ENCODE measurements at regions not wholly inside any gene's neighbourhood (a gene's known extent, or its start where the extent isn't known, plus 50 kb on each side); places are given as distances from the start of the nearest gene placed in this dataset.

DNA sequence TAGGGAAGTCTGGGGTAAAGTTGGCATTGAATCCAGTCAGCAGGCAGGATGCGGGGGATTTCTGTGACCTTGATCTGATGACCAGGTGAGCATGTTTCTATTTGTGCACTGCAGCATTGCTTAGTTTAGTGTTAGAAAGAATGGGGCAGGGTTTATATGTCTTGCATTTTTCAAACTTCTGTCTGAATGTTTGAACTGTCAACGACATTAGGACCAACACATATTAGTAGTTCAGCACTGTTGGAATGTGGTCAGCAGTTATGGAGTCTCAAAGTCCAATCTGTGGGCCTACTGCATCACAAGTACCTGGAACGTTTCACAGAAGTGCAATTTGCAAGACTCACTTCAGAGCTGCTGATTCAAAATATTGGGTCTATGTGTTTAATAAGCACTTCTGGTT lies 276.6 kb upstream of the BMP2 start:
- DNase-seq (ENCODE audit: low read depth), result no peak

DNA sequence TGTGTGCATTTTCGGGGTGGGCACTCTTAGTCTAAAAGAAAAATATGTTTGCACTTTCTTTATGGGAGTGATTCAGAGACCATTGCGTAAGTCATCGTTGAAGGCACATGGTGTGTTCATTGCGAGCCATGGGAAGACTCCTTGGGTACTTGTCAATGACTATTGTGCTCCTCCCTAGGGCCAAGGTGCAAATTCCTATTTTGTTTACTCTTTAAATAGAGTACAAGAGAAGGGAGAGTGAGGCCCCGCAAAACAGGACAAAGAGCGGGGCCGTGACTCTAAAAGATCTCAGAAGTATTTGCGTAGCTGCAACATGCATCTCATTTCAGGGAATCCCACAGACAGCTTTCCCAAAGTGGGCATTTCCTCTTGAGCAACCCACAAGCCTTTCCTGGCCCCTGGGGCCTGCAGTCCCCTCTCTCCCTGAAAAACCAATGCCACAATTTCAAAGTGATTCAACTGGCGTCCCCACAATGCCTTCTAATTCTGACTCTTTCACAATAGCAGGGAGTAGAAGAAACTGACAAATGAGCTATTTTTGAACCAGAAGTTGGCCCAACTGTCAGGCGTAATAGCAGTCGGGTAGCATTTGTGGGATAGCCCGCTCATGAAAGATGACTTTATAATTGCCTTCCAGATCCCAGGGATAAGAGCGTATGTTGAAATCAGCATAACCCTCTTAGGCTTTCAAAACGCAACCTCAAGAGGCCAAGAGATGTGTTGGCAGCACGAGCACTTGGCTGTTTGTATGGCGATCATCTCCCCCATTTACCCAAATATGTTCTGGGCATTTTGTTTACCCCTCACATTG lies 277.9 kb upstream of the BMP2 start:
- no peak for DNase-seq (ENCODE audit: low read depth)

DNA sequence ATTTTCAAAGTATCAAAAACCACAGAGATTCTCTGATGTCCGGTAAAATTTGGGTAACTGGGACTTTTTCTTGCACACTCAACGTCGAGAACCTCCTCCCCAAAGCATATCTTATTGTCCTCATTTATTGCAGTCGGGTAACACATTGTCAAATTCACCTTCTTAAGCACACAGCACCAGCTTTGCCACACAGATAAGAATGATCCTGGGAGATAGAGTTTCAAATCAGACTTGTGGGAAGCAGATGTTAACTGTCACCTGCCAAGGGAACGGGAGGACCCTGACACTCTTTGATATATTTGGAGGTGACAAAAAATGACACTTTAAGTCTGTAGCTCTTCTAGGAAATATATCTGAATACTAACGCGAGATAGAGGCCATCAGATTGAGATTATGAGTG lies 282.1 kb upstream of the BMP2 start:
- no peak for DNase-seq (ENCODE audit: low read depth)

DNA sequence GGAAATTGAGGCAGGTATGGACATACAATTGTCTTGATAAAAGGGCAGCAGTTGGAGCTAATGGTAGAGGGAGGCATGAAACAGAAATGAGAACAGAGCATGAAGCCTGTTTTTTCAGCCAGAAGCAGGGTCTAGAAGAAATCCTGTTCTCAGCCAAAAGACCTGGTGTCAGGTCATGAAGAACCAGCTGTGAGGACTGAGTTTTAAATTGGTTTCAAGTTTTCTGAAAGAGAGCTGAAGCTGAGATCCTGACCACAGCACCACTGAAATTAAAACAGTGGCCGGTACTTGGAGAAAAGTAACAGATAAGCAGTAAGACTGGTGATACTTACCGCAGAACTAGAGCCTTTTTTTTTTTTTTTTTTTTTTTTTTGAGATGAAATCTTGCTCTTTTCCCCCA lies 283.8 kb upstream of the BMP2 start:
- no peak for DNase-seq (ENCODE audit: low read depth)

DNA sequence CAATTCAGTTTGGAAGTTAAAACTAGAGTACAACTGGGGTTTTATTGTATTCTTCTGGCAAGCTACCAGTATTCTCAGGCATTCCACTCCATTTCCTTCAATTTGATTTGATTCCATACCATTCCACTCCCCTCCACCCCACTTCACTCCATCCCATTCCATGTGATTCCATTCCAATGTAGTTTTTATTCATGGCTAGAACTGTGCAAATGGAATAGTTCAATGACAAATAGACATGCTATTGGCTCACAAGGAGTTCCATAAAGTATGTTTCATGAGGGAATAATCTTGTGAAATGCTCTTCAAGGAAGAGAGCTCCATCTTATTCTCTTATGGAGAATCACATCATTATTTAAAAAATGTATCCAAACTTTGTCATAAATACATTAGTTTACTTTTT lies 285.0 kb upstream of the BMP2 start:
- DNase-seq (ENCODE audit: low read depth), result no peak

DNA sequence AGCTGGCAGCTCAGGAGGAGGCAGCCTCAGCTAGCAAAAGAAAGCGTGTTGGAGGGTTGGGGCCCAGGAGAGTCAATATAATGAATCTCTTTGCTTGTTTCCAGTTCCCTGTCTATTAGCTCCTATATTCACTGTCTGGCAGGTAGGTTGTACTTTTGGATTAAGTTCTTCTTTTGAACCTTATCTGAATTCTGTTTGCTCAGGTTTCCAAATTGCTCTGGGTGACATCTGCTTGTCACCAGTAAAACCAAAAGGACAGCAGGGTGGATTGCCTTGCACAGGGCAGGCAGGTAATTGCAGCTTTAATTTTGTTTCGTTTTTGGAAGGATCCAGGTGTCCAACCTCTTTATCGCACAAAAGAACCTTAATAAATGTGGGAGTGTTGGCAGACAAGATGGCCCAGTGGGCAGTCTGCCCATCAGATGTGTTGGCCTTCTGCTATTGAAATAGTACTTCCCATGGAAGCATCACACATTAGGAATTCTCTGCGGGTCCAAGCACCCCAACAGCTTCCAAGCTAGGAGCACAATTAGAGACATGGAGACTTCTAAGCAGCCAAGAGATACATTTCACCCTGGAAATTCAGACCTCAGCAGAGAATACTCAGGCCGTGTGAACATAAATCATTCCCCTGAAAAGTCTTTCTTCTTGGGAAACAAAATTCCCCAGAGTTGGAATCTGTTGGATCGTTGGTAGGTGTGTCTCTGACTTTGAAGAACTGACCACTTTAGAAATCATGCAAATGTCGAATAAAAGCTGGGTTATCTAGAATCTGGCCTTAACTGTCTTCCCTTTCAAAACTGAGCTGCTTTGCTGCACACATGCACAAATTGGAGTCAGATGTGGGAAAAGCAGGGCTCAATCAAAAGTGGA lies 286.9 kb upstream of the BMP2 start:
- DNase-seq (ENCODE audit: low read depth), result no peak

DNA sequence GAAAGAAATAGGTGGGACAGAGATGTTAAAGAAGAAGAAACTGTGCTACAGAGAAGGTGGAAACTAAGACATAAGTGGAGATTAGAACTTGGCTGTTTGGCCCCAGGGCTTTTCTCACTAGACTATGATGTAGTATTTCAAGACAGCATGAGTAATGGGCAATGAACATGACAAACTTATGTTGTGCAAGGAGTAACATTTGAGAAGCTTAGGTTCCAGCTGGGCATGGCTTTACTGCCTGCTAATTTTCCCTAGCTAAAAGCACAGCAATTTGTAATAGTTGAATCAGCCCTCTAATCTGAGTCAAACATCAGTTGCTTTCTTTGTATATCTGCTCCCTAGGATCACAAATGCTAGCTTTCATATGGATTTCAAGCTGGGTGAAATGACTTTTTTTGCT lies 294.3 kb upstream of the BMP2 start:
- DNase-seq (ENCODE audit: low read depth), result peak; percentile 19

DNA sequence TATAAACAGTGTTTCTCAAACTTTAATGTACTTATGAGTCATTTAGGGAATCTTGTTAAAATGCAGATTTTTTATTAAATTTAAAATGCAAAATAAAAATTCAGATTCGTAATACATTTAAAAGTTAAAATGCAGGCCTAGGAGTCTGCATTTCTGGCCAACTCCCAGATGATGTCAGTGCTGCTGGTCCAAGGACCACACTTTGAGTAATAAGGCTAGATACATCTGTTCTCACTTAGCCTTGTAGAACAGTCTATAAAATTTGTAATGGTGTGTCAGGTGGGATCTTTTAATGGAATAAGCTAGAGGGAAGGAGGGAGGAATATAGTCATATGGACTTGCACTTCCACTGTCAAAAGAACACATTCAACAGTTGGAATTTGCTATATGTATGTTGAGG lies 295.6 kb upstream of the BMP2 start:
- no peak for DNase-seq (ENCODE audit: low read depth)

DNA sequence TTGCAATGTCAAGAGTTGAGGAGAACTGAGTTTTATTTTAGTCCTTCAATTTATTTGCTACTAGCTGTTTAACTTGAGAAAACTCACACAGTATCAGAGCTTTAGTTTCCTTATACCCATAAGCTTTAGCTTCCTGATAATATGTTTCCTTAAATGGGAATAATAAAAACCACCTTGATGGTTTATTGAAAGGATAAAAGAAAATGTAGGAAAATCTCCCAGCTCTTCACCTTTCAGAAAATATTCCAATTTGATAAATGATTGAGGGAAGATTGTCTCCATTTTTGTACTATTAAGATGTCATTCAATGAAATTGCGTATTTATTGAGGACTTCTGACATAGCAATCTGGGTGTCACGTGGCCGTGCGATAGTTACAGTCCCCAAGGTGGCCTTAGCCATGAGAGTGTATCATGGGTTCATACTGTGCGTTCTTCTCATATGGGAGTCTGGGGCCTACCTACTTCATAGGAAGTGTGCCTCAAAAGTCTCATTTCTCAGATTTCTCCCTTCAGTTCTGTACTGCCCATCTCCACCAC lies 296.3 kb upstream of the BMP2 start:
- DNase-seq (ENCODE audit: low read depth), result no peak

DNA sequence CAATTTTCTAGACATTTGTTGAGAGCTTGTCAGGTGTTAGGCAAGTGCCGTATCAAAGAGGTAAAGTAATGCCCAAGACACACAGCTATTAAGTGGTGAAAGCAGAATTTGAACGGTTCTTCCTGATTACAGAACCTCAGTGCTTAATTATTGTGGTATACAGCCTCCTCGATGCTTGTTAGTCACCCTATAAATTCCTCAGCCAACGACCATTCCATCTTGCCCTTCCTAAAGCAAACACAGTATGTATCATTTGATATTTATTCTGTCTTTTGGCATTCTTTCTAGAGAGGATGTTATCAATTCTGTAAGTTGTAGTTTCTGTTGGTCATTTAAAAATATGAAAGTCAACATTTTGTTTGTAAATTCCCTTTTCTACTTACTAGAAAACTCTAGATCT lies 297.8 kb upstream of the BMP2 start:
- DNase-seq (ENCODE audit: low read depth), result no peak

DNA sequence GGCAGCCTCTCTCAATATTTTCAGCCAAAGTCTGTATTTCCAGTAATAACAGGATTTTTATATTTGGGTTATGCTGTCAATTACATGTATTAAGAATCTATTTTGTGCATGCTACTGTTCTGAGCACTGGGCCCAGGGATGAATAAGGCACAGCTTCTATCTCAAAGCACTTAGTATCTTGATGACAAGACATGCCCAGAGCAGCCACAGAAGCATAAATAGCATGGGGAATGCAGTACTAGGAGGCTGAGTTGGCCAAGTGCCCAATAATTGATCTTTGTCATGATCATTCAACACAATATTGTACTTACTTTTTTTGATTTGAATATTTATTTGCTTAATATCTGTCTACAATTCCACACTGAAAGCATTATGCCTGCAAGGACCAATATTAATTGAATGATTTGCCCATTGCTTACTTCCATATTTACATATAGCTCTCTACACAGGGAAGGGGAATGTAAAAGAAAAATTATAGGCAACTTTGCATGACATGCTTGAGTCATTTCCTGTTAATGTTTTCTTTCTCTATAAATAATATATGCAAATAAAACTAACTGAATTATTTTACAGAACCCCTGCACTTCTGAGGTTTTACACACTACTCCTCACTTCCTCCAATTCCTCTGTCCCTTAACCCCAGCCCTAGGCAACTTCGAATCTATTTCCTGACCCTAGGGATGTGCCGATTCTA lies 298.9 kb upstream of the BMP2 start:
- DNase-seq (ENCODE audit: low read depth), result no peak

DNA sequence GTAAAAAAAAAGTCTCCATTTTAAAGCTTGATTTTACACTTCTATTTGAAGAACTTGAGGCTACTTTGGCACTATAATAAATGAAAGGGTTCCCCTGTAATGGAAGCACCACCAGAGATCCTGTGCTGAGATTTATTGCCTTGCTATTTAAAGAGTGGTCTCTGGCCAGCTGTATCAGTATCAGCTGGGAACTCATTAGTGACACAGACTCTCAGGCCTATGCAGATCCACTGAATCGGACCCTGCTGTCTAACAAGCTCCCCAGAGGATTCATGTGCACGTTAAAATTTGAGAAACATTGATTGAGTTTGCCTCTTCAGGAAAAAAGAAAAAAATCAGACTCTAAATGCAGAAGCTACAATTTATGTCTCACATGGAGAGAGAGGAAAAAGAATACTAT lies 299.9 kb upstream of the BMP2 start:
- no peak for DNase-seq (ENCODE audit: low read depth)

DNA sequence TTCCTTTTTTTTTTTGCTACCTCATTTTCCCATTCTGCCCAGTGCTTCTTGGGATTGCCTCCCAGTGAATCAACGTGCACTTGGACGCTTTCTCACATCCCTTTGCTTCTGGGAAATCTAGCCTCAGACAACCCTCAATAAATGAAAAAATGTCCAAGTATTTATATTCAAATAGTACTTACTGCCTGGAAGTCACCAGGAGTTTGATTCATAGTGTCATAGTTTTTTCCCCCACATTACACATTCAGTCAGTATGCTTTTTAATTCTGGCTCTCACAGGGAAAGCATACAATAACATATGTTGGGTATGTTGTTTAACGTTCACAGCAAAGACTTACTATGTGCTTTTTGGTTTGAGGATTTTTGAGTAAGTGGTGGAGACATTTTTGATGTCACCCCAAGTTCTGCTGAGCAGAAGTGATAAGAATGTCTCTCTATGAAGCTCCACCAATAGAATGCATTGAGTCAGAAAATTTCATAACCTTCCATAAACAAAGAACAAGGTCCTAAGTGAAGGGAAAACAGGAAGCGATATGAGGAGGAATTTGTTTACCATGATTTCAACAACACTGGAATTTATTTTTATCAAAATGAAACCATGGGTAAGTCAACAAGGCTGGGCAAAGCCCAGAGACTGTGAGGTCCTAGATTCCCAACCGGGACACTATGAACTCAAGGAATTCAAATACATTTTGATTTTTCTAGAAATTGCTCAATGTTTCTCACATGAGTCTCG lies 301.2 kb upstream of the BMP2 start:
- DNase-seq (ENCODE audit: low read depth), result peak; percentile 49

DNA sequence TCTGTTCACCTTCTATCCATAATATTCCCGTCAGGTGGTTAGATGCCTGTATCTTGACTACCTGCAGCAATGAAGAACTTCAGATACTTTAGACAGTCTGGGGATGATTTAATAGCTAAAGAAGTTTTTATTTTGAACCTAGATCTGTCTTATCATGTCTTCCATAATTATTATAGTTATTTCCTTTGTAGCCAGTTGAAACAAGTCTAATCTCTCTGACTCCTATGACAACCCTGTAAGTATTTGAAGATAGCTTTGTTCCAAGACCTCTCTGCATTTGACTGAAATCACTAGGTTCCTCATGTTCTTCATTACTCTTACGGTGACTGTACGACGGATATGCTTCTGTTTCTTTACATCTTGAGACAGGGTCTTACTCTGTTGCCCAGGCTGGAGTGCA lies 316.6 kb upstream of the BMP2 start:
- no peak for DNase-seq (ENCODE audit: low read depth)

DNA sequence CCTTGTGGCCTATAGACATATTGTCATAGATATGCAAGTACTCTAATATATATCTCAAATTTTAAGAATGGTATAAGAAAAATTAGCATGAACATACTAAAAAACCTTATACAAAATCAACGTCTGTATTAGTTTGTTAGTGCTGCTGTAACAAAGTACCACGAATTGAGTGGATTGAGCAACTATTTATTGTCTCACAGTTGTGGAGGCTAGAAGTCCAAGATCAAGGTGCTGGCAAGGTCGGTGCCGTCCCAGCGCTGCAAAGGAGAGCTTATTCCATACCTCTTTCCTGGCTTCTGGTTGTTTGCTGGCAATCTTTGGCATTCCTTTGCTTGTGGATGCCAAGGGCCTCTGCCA lies 317.6 kb upstream of the FERMT1 start:
- no peak for DNase-seq (ENCODE audit: low read depth)

DNA sequence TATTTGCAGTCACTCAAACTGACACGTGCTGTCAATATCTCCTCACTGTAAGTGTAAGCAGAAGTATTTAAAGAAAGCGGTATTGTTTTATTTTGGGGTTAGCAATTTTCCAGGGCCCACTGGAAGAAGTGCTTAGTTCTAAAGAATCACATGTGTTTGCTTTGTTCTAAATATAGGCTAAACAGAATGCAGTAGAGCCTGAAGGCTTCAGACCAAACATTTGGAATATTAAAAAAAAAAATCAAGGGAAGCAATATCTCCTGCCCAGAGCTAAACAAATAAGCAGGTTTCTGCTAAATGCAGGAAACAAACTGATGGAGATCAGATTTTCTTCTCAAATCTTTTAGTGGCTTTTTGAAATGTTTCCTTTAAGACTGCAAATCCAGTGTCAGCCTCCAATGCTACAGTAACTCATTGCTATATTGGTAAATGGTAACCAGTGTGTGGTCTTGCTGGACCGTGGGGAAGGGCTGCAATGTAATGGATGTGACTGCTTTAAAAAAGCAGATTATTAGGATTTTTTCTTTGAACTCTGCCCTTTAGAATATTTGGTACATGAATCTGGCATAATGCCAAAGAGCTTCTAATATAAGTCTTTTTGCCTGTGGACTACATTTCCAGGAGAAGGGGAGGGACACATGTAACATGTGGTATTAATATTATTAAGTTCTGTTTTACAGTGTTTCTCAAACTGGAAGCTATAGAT lies 317.1 kb upstream of the FERMT1 start:
- no peak for DNase-seq (ENCODE audit: low read depth)

DNA sequence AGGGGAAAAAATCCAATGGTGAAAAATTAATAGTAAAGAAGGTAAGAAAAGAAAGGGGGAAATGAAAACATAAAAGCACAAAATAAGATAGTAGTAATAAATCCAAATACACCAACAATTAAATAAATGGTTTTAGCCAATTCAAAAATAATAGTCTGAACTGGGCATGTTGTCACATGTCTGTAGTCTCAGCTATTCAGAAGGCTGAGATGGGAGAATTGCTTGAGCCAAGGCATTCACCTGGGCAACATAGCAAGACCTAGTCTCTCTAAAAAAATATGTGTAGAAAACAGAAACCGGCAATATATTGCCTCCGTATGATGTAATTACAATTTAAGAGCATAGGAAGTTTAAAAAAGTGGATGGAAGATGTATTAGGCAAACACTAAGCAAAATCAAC lies 311.3 kb upstream of the FERMT1 start:
- DNase-seq (ENCODE audit: low read depth), result no peak

DNA sequence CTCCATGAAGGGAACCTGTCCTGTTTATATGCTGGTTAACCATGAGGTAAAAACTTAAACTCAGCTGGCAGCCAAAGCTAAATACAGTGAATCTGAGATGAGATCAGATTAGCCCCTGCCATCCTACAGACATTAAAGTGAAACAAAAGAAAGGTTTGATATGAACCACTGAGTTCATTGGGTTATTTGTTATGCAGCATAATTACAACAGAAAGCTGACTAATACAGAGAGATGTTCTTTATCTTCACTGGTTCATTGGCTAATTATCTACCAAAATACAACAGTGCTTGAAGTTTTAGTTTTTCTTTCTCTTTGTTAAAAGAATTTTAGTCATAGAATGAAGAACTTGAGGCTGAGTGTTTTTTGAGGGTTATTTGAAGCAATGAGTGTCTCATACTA lies 307.6 kb upstream of the FERMT1 start:
- DNase-seq (ENCODE audit: low read depth), result no peak

DNA sequence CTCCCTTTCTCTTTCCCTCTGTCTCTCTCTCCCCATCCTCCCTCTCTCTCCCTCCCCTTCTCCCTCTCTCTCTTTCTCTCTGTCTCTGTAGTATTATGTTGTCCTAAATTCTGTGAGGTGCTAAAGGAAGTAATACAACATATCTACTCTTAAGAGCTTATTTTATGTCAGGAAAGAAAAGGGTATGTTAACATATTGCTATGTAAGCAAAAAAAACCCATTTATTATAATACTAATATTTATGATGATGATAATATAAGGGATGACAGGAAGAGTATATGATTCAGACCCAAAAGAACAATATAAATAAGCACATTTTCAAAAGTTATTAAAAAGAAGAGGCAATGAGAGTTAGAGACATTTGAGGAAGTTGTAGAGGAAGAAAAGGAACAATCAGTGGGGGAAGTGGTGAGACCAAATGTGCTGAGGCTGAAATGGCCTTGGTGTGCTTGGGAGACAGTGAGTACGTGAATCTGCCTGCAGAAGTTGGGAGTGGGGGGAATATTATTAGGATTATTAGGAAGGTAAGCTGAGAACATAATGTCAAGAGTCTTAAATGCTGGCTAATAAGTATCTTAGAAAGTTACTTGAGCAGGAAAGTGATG lies 303.6 kb upstream of the FERMT1 start:
- no peak for DNase-seq (ENCODE audit: low read depth)

DNA sequence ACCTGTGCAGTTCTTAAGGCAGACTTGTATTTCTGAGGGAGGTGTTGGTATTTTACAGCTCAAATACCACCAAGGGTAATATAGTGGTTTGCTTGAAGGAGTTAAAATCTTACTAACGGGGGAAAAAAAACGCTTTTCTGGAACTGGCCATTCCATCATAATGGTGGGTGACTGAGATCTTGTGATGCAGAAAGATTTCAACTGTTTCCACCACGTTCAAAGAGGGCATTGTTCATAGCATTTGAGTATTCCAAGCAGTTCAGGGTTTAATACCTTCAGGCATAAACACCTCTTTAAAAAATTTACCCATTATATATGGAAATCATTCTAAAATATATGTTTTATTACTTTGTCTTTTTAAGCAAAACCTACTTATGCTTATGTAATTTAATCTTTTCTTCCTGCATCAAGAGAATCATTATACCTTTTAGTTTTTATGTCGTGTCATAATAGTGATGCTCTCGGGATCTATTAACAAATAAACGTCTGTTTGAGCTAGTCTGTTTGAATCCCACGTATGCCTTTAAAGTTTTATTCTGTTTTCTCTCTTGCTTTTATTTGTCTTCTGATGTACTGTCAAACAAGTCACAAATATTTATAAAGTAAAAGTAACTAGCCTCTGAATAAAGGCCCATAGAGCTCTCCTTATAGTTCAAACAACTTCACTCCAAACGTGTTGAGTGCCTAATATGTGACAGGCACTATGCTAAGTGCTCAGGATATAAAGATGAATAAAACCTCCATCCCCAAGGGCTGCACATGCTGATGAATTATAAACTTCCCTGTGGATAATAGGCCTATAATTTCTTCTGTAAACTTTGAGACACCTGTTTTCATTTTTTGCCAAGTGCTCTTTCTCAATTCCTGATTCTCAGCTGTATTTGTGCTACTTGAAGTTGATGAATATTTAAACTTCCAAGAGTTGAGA lies 298.8 kb upstream of the FERMT1 start:
- no peak for DNase-seq (ENCODE audit: low read depth)

Measured in non-pigmented ciliary epithelial cell (primary cell).